ENCODE measurements at regions not wholly inside any gene's neighbourhood (a gene's known extent, or its start where the extent isn't known, plus 50 kb on each side); places are given as distances from the start of the nearest gene placed in this dataset.
"Not testable (repeated sequence)": the region's sequence is repeated elsewhere in the genome, so short reads cannot be mapped to it uniquely, and the experiment has no call there.

GRCh38 chr16:17555176-17555575 is 84.4 kb upstream of the XYLT1 start:
- DNase-seq (ENCODE audit: low read depth in 1 of 2, low spot score in 1 of 2), result no peak
- Histone ChIP-seq H3K27ac (no peak overlapping the region), H3K27me3 (no peaks in the 10 kb centered on the region), H3K9me3 (ENCODE audit: low read depth) (no peaks in the 10 kb centered on the region), H3K36me3 (no peaks in the 10 kb centered on the region), H3K4me3 (no peak overlapping the region), H3K4me1 (ENCODE audit: low read depth) (no peaks in the 10 kb centered on the region)
- TF ChIP-seq CTCF (IDR thresholded peaks at IDR 0.05; ENCODE audit: low read depth, low read length), result no peak

- Histone ChIP-seq H3K9me3 (ENCODE audit: low read depth) (no peaks in the 10 kb centered on the region), H3K4me3 (no peak overlapping the region), H3K4me1 (ENCODE audit: low read depth) (no peaks in the 10 kb centered on the region), H3K27ac (no peak overlapping the region), H3K27me3 (no peaks in the 10 kb centered on the region), H3K36me3 (no peaks in the 10 kb centered on the region)
- TF ChIP-seq CTCF (IDR thresholded peaks at IDR 0.05; ENCODE audit: low read depth, low read length), result no peak
- no peak for DNase-seq (ENCODE audit: low read depth in 1 of 2, low spot score in 1 of 2)
Measured at GRCh38 chr16:17552351-17552750, 81.6 kb upstream of the XYLT1 start.

- not testable (repeated sequence) for H3K4me1 ChIP-seq (ENCODE audit: low read depth); H3K27me3 ChIP-seq; H3K36me3 ChIP-seq; DNase-seq (ENCODE audit: low read depth in 1 of 2, low spot score in 1 of 2); H3K9me3 ChIP-seq (ENCODE audit: low read depth); H3K4me3 ChIP-seq; H3K27ac ChIP-seq
Measured at GRCh38 chr16:17551682-17552081, 80.9 kb upstream of the XYLT1 start.

GRCh38 chr16:17548825-17549224 is 78.1 kb upstream of the XYLT1 start:
- Histone ChIP-seq H3K4me1 (ENCODE audit: low read depth) (no peaks in the 10 kb centered on the region), H3K4me3 (no peak overlapping the region), H3K36me3 (no peaks in the 10 kb centered on the region), H3K27me3 (no peaks in the 10 kb centered on the region), H3K27ac (no peak overlapping the region), H3K9me3 (ENCODE audit: low read depth) (no peaks in the 10 kb centered on the region)
- no peak for DNase-seq (ENCODE audit: low read depth in 1 of 2, low spot score in 1 of 2)
- TF ChIP-seq CTCF (IDR thresholded peaks at IDR 0.05; ENCODE audit: low read depth, low read length), result no peak

GRCh38 chr16:17544785-17545184 is 74.0 kb upstream of the XYLT1 start:
- no peak for DNase-seq (ENCODE audit: low read depth in 1 of 2, low spot score in 1 of 2)
- no peaks in the 10 kb centered on the region for H3K36me3 ChIP-seq
- no peaks in the 10 kb centered on the region for H3K27me3 ChIP-seq
- no peak overlapping the region for H3K4me3 ChIP-seq
- H3K9me3 ChIP-seq (ENCODE audit: low read depth), result no peaks in the 10 kb centered on the region
- no peak for TF ChIP-seq CTCF (IDR thresholded peaks at IDR 0.05; ENCODE audit: low read depth, low read length)
- no peak overlapping the region for H3K27ac ChIP-seq
- H3K4me1 ChIP-seq (ENCODE audit: low read depth), result no peaks in the 10 kb centered on the region

- H3K27me3 ChIP-seq, result no peaks in the 10 kb centered on the region
- H3K36me3 ChIP-seq, result no peaks in the 10 kb centered on the region
- no peak overlapping the region for H3K27ac ChIP-seq
- no peak for DNase-seq (ENCODE audit: low read depth in 1 of 2, low spot score in 1 of 2)
- no peak overlapping the region for H3K4me3 ChIP-seq
- no peaks in the 10 kb centered on the region for H3K4me1 ChIP-seq (ENCODE audit: low read depth)
- H3K9me3 ChIP-seq (ENCODE audit: low read depth), result no peaks in the 10 kb centered on the region
- TF ChIP-seq CTCF (IDR thresholded peaks at IDR 0.05; ENCODE audit: low read depth, low read length), result no peak
Measured at GRCh38 chr16:17544304-17544703, 73.5 kb upstream of the XYLT1 start.
